GM12874 (cell line): ENCODE measurements at regions not wholly inside any gene's neighbourhood (a gene's known extent, or its start where the extent isn't known, plus 50 kb on each side); places are given as distances from the start of the nearest gene placed in this dataset.

Experiments used
- CTCF ChIP-seq: IDR thresholded peaks from 2 replicates; pipeline ENCODE4 v1.5.1; 2011; ENCODE audit warnings: low read depth, mild to moderate bottlenecking, control low read depth, low read length, moderate library complexity; ENCODE audit not compliant: insufficient read depth

GRCh38 chr1:106523497-106523896 lies 533.0 kb upstream of the PRMT6 start:
- no peak for TF ChIP-seq CTCF

- no peak for TF ChIP-seq CTCF
These were observed 531.8 kb upstream of the PRMT6 start for GRCh38 chr1:106524631-106525030.

- no peak for TF ChIP-seq CTCF
These were observed 529.8 kb upstream of the PRMT6 start for GRCh38 chr1:106526650-106527049.

GRCh38 chr1:106534612-106535011 lies 521.9 kb upstream of the PRMT6 start:
- TF ChIP-seq CTCF = no peak

- TF ChIP-seq CTCF = no peak
These were observed 519.7 kb upstream of the PRMT6 start for GRCh38 chr1:106536741-106537140.

- no peak for TF ChIP-seq CTCF
These were observed 507.7 kb upstream of the PRMT6 start for GRCh38 chr1:106548726-106549125.

- no peak for TF ChIP-seq CTCF
These were observed 502.2 kb upstream of the PRMT6 start for GRCh38 chr1:106554294-106554693.

GRCh38 chr1:106555571-106555970 lies 500.9 kb upstream of the PRMT6 start:
- no peak for TF ChIP-seq CTCF
